ENCODE measurements at regions not wholly inside any gene's neighbourhood (a gene's known extent, or its start where the extent isn't known, plus 50 kb on each side); places are given as distances from the start of the nearest gene placed in this dataset.

- no peak for DNase-seq (ENCODE audit: low spot score)
Observed at GRCh38 chr16:54627616-54628015, 303.0 kb upstream of the IRX5 start.

DNA sequence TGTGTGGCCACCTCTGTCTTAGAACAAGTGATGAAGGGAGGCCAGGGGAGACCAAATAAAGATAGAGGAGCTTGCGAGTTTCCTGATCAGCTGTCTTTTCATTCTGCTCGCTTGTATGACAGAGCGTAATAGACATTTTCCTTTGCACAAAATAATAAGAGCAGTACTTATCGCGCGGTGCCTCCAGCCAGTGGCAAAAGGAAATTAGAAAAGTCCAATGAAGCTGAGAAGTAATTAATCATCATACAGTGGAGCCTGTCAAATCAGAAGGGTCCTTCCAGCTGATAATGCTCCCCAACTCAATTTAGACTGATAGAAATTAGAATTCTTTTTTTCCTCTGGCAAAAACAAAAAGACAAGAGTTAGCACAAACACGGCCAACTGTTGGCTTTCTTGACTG, 307.0 kb upstream of the IRX5 start:
- DNase-seq (ENCODE audit: low spot score), result no peak

DNA sequence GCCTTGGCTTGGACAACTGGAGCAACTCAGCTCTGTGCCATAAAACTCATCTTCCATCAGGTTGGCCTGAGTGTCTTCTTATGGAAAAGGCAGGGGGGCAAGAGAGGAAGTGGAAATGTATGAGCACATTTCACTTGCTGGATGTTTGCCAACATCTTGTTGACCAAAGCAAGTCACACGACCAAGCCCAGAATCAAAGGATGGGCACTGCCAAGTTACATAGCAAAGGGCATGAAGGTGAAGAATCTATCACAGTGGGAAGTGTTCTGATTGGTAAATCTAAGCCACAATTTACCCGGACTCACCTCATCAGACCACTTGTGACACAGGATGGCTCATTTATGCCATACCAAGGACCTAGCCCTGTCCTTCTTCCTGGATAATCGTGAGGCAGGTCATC, 310.5 kb upstream of the IRX5 start:
- DNase-seq (ENCODE audit: low spot score), result no peak

- no peak for DNase-seq (ENCODE audit: low spot score)
Observed at GRCh38 chr16:54616610-54617009, 314.1 kb upstream of the IRX5 start.

DNA sequence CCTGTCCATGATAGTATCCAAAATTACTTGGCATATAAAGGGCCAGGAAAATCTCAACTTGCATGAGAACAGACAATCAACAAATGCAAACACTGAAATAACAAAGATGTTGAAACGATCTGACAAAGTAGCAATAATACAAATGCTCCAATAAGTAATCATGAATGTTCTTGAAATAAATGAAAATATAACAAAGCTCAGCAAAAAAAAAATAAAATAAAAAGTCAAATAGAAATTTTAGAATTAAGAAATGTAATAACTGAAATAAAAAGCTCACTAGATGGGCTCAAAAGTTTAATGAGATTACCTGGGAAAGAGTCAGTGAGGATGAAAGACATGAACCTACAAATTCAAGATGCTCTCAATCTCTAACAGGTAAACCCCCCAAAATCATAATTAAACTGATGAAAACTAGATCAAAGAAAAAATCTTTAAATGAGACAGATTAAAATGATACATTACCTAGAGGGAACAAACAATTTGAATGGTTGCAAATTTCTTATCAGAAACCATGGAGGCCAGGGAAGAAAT, 319.0 kb upstream of the IRX3 start:
- DNase-seq (ENCODE audit: low spot score), result no peak

DNA sequence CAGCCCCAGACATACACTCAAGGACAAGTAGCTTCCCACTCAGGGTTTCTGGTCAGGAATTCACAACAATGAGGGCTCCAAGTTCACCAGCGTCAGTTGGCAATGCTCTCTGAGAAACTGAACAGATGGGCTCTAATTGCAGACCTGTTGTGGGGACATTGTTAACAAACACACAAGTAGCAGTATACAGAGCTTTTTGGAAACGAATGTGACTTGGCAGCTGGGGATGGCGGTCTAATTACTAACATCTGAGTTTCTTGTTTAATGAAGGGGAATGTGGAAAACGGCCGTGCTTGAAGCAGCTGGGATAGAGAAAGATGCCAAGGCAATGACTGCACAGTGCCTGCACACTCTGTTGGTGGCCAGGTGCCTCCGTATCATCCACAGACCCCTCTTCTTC, 316.1 kb upstream of the IRX3 start:
- DNase-seq (ENCODE audit: low spot score), result no peak

- DNase-seq (ENCODE audit: low spot score), result no peak
Observed at GRCh38 chr16:54597222-54597621, 310.6 kb upstream of the IRX3 start.

GRCh38 chr16:54595621-54596020, 309.0 kb upstream of the IRX3 start:
- DNase-seq (ENCODE audit: low spot score), result no peak

- no peak for DNase-seq (ENCODE audit: low spot score)
Observed at GRCh38 chr16:54594601-54595391, 308.2 kb upstream of the IRX3 start.

DNA sequence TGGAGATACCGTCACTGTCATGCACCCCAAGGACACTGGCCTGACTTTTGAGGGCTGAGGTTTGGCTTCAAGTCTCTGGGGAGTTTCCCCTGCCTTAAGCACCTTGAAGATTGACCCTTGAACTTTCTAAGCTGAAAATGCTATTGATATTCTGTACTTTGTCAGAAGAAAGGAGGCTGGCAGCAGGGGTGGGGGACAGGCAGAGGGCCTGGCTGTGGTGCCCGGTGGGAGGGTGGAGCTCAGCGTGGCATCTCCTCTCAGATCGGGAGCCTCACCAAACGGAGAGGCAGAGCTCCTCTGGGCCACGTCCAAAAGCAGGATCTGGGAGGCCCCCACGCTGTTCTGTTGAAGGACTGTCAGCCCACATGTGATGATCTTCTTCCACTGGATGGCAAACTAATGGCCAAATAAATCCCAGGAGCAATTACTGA, 305.2 kb upstream of the IRX3 start:
- DNase-seq (ENCODE audit: low spot score), result no peak

DNA sequence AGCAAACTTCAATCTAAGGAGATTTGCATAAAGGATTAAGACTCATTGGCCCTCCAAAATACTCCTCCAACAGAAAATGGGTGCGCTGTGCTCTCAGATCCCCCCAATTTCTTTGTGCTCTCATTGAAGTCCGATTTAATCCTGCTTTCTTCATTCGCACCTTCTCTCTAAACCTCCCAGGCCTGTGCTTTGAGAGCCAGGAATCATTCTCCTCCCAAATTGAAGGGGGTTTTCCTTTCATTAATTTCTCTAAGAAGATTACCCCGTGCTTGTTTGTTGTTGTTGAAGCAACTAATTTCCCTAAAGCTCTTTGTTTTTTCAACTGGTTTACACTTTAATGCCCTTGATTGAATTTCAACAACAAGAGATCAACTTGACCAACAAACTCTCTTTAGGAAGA, 304.2 kb upstream of the IRX3 start:
- no peak for DNase-seq (ENCODE audit: low spot score)

DNA sequence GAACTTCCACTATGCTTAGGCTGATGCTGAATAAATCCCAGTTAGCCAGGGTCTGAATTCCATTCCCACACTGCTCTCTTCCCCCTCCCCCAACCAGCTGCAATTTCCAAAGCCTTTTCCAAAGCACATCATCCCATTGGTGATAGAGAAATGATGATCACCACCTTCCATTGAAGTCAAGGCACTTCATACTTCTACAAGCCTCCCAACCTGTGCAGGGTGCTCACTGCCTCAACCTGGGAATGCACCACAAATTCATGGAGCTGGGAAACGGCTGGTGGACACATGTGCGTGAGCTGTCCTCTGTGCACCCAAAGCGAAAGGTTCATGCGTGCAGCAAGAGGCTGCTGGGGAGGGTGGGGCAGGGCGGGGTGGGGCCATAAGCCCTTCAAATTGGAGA, 302.7 kb upstream of the IRX3 start:
- DNase-seq (ENCODE audit: low spot score), result no peak

- no peak for DNase-seq (ENCODE audit: low spot score)
Observed at GRCh38 chr16:54588026-54588425, 301.4 kb upstream of the IRX3 start.

DNA sequence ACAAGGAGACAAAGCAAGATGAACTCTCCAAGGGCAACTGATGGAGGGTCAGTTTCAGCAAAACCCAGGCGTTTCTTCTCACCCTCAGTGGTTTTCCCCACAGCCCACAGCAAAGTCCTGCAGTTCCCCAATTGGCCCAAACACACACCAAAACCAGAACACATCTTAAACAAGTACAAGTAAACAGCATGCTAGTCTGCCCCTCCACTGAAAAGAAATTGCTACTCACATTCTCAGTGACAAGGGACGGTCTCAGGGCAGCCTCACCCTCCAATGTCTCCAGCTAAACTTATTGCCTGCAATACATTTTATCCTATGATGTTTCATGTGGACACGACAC, 300.6 kb upstream of the IRX3 start:
- no peak for DNase-seq (ENCODE audit: low spot score)

GRCh38 chr16:54586474-54587175, 300.0 kb upstream of the IRX3 start:
- no peak for DNase-seq (ENCODE audit: low spot score)

- DNase-seq (ENCODE audit: low spot score), result no peak
Observed at GRCh38 chr16:54585998-54586340, 299.4 kb upstream of the IRX3 start.

- no peak for DNase-seq (ENCODE audit: low spot score)
Observed at GRCh38 chr16:54585094-54585997, 298.8 kb upstream of the IRX3 start.

- no peak for DNase-seq (ENCODE audit: low spot score)
Observed at GRCh38 chr16:54584121-54584520, 297.5 kb upstream of the IRX3 start.

DNA sequence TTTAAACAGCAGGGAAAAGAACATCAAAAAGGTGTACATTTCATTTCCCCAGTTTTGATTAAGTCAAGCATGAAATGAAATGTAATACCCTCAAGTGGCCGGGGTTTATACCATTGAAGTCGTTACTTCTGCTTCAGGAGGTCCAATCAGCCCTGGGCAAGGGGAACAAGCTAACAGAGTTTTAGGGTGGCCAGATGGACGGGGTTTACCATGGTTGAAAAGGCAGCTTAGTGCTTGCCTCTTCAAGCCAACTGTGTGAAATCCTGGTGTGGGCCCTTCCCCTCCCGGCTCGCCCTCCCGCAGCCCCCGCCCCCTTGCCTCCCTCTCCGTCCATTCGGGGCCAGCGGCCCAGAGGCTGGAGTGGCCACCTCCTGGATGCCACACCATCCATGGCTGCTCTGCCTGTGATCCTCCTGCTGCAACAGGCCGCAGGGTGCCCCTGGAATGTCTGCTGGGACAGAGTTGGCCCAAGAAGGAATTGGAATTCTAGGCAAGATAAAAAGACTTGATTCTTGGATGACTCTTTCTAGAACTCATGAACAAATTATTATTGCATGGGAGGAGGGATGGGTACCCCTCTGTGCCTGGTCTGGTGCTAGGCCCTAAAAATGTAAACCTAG, 296.2 kb upstream of the IRX3 start:
- no peak for DNase-seq (ENCODE audit: low spot score)

DNA sequence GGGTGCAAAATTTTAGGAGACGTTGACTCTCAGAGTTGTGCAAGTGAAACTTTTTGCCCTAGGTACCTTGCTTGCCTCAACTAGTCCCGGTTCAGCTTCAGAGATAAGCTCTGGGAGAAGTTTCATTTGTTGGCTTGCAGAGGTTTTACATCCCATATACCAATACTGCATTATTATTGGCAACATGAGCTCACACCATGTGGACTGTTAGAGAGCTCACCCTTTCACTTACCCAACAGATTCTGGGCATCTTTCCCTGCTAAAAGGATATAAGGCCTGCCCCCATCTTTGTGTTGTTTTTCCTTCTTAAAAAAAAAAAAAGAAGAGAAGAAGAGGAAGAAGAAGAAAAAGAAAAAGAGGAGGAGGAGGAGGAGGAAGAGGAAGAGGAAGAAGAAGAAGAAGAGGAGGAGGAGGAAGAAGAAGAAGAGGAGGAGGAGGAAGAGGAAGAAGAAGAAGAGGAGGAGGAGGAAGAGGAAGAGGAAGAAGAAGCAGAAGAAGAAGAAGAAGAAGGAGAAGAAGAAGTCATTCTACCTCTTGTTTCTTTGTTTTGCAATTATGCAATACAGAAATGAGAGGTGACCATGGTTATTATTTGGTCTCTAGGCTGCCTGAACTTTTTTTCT, 292.6 kb upstream of the IRX3 start:
- DNase-seq (ENCODE audit: low spot score), result no peak

DNA sequence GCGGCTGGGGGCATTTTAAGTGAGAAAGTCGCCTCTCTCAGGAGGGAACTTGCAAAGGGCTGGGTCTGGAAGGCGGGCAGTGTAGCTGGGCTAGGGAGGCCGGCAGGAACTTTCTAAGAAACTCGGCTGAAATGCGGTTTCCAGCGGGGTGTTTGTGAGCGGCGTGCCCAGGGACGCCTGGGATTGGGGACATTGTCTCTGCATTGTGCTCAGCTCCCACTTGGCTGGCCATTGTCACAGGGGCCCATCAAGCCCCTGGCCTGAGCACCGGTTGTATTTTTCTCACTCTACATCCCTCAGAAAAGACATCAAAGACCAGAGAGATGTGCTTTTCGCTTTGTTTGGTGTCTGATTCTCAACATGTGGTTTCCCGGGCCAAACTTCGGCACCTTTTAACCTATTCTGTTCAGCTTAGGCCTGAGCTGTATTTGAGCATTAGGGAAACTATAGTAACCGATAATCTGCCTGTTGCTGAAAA, 291.1 kb upstream of the IRX3 start:
- DNase-seq (ENCODE audit: low spot score), result no peak

DNA sequence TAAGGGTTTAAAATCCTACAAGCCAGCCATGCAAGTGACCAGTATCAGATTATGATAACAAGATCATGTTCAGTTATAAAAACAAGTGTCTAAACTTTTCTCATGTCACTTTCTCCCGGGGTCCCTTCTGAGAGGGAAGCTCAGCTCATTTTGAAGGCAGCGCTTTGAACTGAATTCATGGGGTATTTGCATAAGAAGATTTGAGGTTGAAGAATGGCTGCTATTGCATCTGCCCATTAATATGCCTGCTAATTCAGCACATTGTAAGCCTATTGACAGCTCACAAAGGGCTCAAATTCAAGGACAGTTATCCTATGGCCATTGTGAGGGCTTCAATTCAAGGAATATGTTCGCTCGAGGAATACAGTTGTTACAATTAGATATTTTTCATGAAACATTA, 290.2 kb upstream of the IRX3 start:
- DNase-seq (ENCODE audit: low spot score), result no peak
